Sigmoid colon (tissue), 6 donors: ENCODE measurements at regions not wholly inside any gene's neighbourhood (a gene's known extent, or its start where the extent isn't known, plus 50 kb on each side); places are given as distances from the start of the nearest gene placed in this dataset.

ENCODE experiments used
- DNase-seq: peaks from one replicate; pipeline ENCODE4 v3.0.0-alpha.2; 2019
- H3K27ac ChIP-seq, 4 donors: fragments of 200-600 bp; sonication (generic); one replicate each; pipeline ENCODE4 v1.5.1; 2016 to 2019; ENCODE audit warnings: mild to moderate bottlenecking in 1 of 4
- H3K27me3 ChIP-seq, 3 donors: fragments of 200-600 bp; sonication (generic); one replicate each; pipeline ENCODE4 v1.5.1; 2019; ENCODE audit warnings: mild to moderate bottlenecking in 1 of 3
- H3K36me3 ChIP-seq, 4 donors: fragments of 200-600 bp; sonication (generic); one replicate each; pipeline ENCODE4 v1.5.1; 2016 to 2019
- H3K4me1 ChIP-seq, 4 donors: fragments of 200-600 bp; sonication (generic); one replicate each; pipeline ENCODE4 v1.5.1; 2017 to 2019
- H3K4me3 ChIP-seq, 4 donors: fragments of 200-600 bp; sonication (generic); one replicate each; pipeline ENCODE4 v1.5.1; 2017 to 2019; ENCODE audit warnings: mild to moderate bottlenecking in 2 of 4, moderate library complexity in 1 of 4
- H3K9me3 ChIP-seq, 4 donors: fragments of 200-600 bp in 3 of 4; sonication (generic) in 3 of 4; one replicate each; pipeline versions ENCODE4 v1.5.1 to v1.6.1; 2013 to 2019
- EP300 ChIP-seq, 4 donors: sonication (generic); formaldehyde crosslinking; IDR thresholded peaks; one replicate each; pipeline ENCODE4 v1.6.1; 2017; ENCODE audit warnings: antibody characterized with exemption in 4 of 4
- POLR2A ChIP-seq, 2 donors: fragments of 450-650 bp; IDR thresholded peaks; one replicate each; pipeline ENCODE4 v1.6.1; 2016; ENCODE audit warnings: antibody characterized with exemption in 2 of 2, mild to moderate bottlenecking in 2 of 2, moderate library complexity in 2 of 2
- POLR2AphosphoS5 ChIP-seq, 4 donors: sonication (generic); formaldehyde crosslinking; IDR thresholded peaks; one replicate each; pipeline ENCODE4 v1.6.1; 2017; ENCODE audit warnings: antibody characterized with exemption in 4 of 4
- WGBS, 2 donors: extraction: QIAGEN DNeasy Blood & Tissue Kit; methylation state at CpG; one replicate each; pipeline ENCODE4 v1.1.7; 2013; 5-methylcytosine and 5-hydroxymethylcytosine counted together
- intact Hi-C: fragments of 100-400 bp; cut with DNase I; formaldehyde crosslinking; loops from one replicate; pipeline ENCODE4 v1.15.1; 2023
- TF ChIP-seq, protein P1 (sequence below), 4 experiments: fragments of 450-650 bp in 3 of 4; fragments of 200-600 bp in 1 of 4; IDR thresholded peaks; one replicate each; pipeline ENCODE4 v1.5.1; 2016 to 2019; ENCODE audit warnings: antibody characterized with exemption in 4 of 4, mild to moderate bottlenecking in 3 of 4, moderate library complexity in 2 of 4
- donor health status: healthy with polysubstance abuse.
- donor health status: healthy.

DNA sequence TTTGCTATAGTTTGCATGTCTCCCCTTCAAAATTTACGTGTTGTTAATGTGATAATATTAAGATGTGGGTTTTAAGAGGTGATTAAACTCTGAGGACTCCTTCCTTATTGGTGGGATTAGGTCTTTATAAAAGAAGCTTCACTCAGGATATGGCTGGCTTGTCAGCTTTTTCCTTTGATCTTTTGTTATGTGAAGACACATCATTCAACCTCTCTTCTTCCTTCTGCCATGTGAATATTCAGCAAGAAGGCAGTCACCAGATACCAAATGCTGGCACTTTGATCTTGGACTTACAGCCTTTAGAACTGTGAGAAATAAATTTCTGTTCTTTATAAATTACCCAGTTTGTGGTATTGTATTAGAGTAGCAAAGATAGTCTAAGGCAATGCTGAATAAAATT is 855.9 kb upstream of the CDH10 start:
- no peaks in the 10 kb centered on the region for H3K9me3 ChIP-seq
- intact Hi-C loops, result no loop called here
- WGBS, 2 donors, result 24 to 67% methylated on average over 1 of the region's 1 CpG
- no peaks in the 10 kb centered on the region for H3K36me3 ChIP-seq
- H3K27me3 ChIP-seq, result no peaks in the 10 kb centered on the region
- H3K27ac ChIP-seq, result no peak overlapping the region
- TF ChIP-seq EP300 (IDR thresholded peaks at IDR 0.05), result no peak
- TF ChIP-seq POLR2AphosphoS5 (IDR thresholded peaks at IDR 0.05), result no peak
- TF ChIP-seq POLR2A (IDR thresholded peaks at IDR 0.05), result no peak
- TF ChIP-seq, protein P1, sequence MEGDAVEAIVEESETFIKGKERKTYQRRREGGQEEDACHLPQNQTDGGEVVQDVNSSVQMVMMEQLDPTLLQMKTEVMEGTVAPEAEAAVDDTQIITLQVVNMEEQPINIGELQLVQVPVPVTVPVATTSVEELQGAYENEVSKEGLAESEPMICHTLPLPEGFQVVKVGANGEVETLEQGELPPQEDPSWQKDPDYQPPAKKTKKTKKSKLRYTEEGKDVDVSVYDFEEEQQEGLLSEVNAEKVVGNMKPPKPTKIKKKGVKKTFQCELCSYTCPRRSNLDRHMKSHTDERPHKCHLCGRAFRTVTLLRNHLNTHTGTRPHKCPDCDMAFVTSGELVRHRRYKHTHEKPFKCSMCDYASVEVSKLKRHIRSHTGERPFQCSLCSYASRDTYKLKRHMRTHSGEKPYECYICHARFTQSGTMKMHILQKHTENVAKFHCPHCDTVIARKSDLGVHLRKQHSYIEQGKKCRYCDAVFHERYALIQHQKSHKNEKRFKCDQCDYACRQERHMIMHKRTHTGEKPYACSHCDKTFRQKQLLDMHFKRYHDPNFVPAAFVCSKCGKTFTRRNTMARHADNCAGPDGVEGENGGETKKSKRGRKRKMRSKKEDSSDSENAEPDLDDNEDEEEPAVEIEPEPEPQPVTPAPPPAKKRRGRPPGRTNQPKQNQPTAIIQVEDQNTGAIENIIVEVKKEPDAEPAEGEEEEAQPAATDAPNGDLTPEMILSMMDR (IDR thresholded peaks at IDR 0.05), result no peak
- no peak overlapping the region for H3K4me3 ChIP-seq
- no peaks in the 10 kb centered on the region for H3K4me1 ChIP-seq
- DNase-seq, result no peak

DNA sequence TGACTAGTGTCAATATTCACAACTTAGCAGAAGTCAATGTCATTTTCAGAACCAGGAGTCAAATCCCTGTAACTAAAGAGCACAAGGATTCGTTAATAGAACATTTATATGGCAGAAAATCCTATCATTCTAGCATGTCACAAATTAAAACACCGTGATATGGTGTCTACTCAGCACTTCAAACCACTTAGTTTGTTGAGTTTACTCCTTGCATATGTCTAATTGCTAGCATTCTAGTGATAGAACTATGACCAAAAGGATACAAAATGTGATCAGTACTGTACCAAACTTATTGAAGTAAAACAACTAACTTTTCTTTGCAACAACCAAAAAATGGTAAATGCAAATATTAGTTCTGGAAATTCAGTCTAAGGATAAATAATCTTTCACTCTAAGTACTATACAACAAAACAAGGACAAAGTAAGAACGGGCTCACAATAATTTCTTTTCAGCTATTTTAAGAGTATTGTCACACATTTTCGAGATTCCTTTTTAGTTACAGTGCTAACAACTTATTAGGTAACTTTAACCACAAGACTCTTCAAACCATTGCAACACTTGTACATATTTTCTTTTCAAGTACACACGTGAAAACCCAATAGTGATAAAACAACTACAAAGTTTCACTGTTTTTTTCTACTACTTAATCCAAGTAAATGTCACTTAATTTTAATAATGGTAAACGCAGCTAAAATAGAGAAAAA is 845.2 kb upstream of the CDH10 start:
- Histone ChIP-seq H3K4me1 (no peaks in the 10 kb centered on the region), H3K27ac (no peak overlapping the region), H3K9me3 (peaks cover 0 to 5% (median 0%) of the 10 kb centered on the region in 4 donors), H3K36me3 (no peaks in the 10 kb centered on the region), H3K27me3 (no peaks in the 10 kb centered on the region), H3K4me3 (no peak overlapping the region)
- TF ChIP-seq POLR2AphosphoS5 (IDR thresholded peaks at IDR 0.05) (no peak), POLR2A (IDR thresholded peaks at IDR 0.05) (no peak), EP300 (IDR thresholded peaks at IDR 0.05) (no peak)
- TF ChIP-seq, protein P1 (IDR thresholded peaks at IDR 0.05), result no peak
- 70 to 80% methylated on average over 6 of the region's 6 CpGs for WGBS, 2 donors
- intact Hi-C loops, result no loop called here
- no peak for DNase-seq

DNA sequence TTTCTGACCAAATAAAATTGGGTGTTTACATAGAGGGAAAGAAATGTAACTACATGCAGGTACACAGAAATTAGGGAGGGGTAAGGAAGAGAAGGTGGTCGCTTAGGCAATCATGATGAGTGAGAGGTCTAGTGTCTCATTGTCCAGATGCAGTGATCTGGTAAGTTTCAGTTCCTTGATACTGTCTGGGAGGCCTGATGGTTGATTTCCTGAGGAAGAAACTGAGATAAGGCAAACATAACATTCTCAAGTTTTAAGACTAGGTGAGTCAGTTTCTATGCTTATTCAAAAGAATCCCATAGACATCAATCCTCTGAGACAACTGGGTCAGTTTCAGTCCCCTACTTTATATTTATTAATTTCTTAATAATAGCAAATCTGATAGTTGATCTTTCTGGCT is 843.3 kb upstream of the CDH10 start:
- Histone ChIP-seq H3K27ac (no peak overlapping the region), H3K4me1 (no peaks in the 10 kb centered on the region), H3K36me3 (no peaks in the 10 kb centered on the region), H3K27me3 (no peaks in the 10 kb centered on the region), H3K4me3 (no peak overlapping the region), H3K9me3 (peaks cover 0 to 5% (median 0%) of the 10 kb centered on the region in 4 donors)
- intact Hi-C loops, result no loop called here
- DNase-seq, result no peak
- no peak for TF ChIP-seq EP300 (IDR thresholded peaks at IDR 0.05)
- no peak for TF ChIP-seq POLR2AphosphoS5 (IDR thresholded peaks at IDR 0.05)
- TF ChIP-seq, protein P1 (IDR thresholded peaks at IDR 0.05), result no peak
- no peak for TF ChIP-seq POLR2A (IDR thresholded peaks at IDR 0.05)
- WGBS, 2 donors, result 68 to 75% methylated on average over 1 of the region's 1 CpG

DNA sequence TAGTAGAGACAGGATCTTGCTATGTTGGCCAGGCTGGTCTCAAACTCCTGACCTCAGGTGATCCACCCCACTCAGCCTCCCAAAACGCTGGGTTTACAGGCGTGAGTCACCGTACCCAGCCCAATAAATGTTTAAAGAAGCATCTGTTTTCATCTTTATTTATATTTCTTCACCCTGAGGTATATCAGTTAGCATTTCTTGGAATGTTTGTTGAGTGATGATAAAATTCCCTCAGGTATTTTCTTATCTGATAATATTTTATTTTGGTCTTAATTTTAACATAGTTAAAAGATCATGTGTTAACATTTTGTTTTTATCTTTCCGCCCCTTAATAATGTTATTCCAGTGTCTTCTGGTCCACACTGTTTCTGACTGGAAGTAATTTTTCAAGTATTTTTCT is 839.6 kb upstream of the CDH10 start:
- Histone ChIP-seq H3K4me3 (no peak overlapping the region), H3K27me3 (no peaks in the 10 kb centered on the region), H3K9me3 (peaks cover 0 to 5% (median 0%) of the 10 kb centered on the region in 4 donors), H3K4me1 (no peaks in the 10 kb centered on the region), H3K27ac (no peak overlapping the region), H3K36me3 (no peaks in the 10 kb centered on the region)
- TF ChIP-seq POLR2AphosphoS5 (IDR thresholded peaks at IDR 0.05), result no peak
- TF ChIP-seq EP300 (IDR thresholded peaks at IDR 0.05), result no peak
- no peak for TF ChIP-seq POLR2A (IDR thresholded peaks at IDR 0.05)
- 86% methylated on average over 4 of the region's 4 CpGs for WGBS, 2 donors
- intact Hi-C loops, result no loop called here
- no peak for DNase-seq

DNA sequence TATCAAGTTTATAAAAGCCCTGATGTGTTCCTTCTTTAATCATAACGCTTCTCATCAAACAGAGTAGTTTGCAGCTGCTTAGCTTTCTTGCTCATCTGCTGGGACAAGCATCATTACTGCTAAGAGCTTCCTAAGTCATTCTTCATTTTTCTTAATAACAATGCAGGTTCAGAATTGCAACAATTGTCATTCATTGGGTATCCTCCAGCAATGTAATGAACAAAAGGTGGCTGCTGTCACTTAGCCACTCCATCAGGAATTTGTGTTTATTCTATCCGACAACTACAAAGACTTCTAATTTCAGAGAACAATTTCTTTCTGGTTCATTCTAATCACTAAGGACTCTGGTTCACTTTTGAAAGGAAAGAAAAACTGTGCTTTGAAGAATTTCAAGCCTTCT is 836.7 kb upstream of the CDH10 start:
- H3K9me3 ChIP-seq, result no peaks in the 10 kb centered on the region
- intact Hi-C loops, result no loop called here
- 67 to 70% methylated on average over 2 of the region's 2 CpGs for WGBS, 2 donors
- H3K4me3 ChIP-seq, result no peak overlapping the region
- no peak overlapping the region for H3K27ac ChIP-seq
- no peaks in the 10 kb centered on the region for H3K36me3 ChIP-seq
- no peaks in the 10 kb centered on the region for H3K27me3 ChIP-seq
- TF ChIP-seq, protein P1 (IDR thresholded peaks at IDR 0.05), result no peak
- TF ChIP-seq POLR2AphosphoS5 (IDR thresholded peaks at IDR 0.05) (no peak), POLR2A (IDR thresholded peaks at IDR 0.05) (no peak), EP300 (IDR thresholded peaks at IDR 0.05) (no peak)
- DNase-seq, result no peak
- H3K4me1 ChIP-seq, result no peaks in the 10 kb centered on the region
